DND-41 (cell line): ENCODE measurements at regions not wholly inside any gene's neighbourhood (a gene's known extent, or its start where the extent isn't known, plus 50 kb on each side); places are given as distances from the start of the nearest gene placed in this dataset.

Experiments used
- CTCF ChIP-seq: IDR thresholded peaks from 2 replicates; pipeline ENCODE4 v1.5.1; 2012; ENCODE audit warnings: borderline replicate concordance, low read length, moderate library complexity, mild to moderate bottlenecking; ENCODE audit not compliant: poor library complexity, severe bottlenecking; ENCODE audit errors: extremely low read depth
- EZH2 ChIP-seq: IDR thresholded peaks from 3 replicates; pipeline ENCODE4 v1.6.1; 2012; ENCODE audit warnings: borderline replicate concordance, low read depth, mild to moderate bottlenecking, moderate library complexity, low read length, inconsistent platforms; ENCODE audit not compliant: severe bottlenecking

GRCh38 chr15:77853910-77854309 is 221.2 kb upstream of the LINGO1 start:
- TF ChIP-seq CTCF (no peak), EZH2 (no peak)
